DMS53 (cell line): ENCODE measurements at regions not wholly inside any gene's neighbourhood (a gene's known extent, or its start where the extent isn't known, plus 50 kb on each side); places are given as distances from the start of the nearest gene placed in this dataset.
"Not testable (repeated sequence)": the region's sequence is repeated elsewhere in the genome, so short reads cannot be mapped to it uniquely, and the experiment has no call there.

Source experiments
- DNase-seq: peaks from one replicate; lab custom pipeline; 2025; lab: John Stamatoyannopoulos, UW

GRCh38 chr1:64318428-64318827, 115.0 kb downstream of the UBE2U start:
- no peak for DNase-seq

GRCh38 chr1:64320007-64320406, 116.6 kb downstream of the UBE2U start:
- peak; percentile 25 for DNase-seq

GRCh38 chr1:64320470-64320869, 117.0 kb downstream of the UBE2U start:
- no peak for DNase-seq

DNA sequence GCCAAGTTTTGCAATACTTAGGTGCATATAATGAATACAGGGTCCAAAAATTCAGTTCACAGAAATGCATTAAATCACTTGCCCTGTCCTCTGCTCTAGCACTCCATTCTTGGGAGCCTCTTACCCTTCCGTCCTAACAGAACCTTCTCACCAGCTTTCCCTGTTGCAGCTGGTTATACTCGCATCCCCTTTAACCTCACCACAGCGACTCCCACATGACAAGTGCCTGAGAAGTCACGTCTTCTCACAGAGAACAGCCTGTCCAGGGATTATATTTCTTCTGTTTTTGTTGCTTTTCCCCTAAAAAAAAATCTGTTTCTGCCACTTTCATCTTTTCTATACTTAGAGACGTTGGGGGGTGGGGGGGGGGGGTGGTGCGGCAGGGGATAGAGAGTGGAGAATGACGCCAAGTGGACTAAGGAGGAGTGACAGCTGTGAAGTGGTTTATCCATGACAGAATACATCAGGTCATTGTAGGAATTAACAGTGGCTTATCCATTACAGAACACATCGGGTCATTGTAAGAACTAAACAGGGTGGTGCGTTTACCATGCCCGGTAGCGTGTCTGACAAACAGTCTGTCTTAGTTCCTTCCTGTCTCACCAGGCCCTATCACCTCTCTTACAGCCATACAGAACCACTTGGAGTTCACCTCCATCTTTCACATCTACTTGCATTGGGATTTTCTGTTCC, 117.6 kb downstream of the UBE2U start:
- DNase-seq, result no peak

DNA sequence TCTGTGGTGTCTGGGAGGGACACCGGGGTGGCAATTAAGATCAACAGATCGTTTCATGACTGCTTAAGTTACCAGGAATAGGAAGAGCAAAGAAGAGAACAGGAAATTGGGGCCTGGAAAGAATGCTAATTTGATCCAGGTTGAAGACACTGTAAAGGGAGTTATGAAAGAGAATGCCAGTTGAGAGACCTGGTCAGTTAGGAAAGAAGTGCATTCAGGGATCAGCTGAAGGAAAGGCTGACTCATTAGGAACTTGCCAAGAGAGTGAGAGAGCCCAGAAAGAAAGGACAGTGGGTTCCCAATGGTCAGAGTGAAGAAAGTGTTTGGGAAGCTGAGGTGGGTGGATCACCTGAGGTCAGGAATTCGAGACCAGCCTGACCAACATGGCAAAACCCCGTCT, 119.6 kb downstream of the UBE2U start:
- no peak for DNase-seq

DNA sequence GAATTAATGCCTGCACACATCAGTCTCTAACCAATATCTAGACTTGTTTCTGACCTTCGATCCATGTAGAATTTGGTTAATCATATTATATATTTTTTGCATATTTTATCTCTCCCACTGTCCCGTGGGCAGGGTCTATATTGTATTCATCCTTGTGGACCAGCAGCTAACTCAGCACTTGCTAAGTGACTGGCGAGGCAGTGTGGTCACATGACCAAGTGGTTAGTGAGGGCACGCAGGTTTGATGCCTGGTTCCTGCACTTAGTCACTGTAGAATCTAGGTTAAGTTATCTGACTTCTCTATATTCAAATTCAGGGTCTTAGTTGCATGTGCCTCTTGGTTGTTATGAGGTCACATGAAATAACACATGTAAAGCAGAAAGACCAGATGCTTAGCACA, 120.5 kb downstream of the UBE2U start:
- no peak for DNase-seq

GRCh38 chr1:64325856-64326255, 122.4 kb downstream of the UBE2U start:
- no peak for DNase-seq

DNA sequence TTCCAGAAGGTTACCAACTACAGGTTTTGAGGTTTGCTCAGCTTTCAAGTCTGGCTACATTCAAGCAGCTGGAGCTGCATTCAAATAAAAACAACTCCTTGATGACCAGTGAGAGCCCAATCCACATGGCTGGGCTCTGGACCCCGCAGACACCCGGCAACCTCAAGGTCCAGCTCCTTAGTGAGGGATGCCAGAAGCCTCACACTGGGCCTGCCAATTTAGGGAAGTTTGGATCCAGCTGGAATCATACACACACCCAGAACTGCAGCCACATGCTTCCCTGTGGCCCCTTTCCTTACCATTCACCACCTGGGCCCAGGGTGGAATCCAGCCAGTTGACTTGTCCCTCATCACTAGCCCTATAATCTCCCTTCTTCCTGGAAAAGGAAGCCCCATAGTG, 123.7 kb downstream of the UBE2U start:
- no peak for DNase-seq

DNA sequence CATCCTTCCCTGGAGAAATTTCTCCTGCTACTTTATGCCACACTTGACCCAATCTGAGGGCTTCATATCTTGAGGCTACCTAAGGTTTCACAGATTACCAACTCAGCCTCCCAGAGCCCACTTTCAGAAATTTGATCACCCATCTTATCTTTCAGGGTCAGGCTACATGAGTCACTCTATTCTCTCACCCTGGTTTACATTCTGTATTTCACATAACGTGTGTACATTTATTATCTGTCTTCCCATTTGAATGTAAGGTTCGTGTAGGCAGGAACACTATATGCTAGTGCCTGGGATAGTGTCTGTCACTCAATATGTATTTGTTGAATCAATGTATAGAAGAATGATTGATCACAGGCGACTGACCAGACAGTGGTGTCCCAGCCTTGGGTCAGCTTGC, 124.8 kb downstream of the UBE2U start:
- DNase-seq, result no peak

DNA sequence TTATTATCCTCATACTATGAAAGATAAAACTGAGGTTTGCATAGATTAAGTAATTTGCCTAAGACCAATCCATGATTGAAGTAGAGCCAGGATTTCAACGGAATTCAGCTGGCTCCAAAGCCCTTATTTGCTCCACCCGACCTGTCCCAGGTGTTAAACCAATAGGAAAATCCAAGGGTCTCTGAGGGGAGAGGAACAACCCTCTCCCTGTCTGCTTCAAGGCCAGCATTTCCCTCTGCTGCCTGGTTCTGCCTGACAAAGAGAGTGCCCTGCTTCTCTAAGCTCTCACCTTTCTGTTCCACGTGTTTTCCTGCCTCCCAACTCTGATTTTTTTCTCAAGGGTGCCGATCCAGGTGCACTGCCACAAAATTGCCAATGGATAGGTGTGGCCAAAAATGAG, 127.4 kb downstream of the UBE2U start:
- no peak for DNase-seq

- DNase-seq, result no peak
Measured at GRCh38 chr1:64335636-64336035, 132.2 kb downstream of the UBE2U start.

DNA sequence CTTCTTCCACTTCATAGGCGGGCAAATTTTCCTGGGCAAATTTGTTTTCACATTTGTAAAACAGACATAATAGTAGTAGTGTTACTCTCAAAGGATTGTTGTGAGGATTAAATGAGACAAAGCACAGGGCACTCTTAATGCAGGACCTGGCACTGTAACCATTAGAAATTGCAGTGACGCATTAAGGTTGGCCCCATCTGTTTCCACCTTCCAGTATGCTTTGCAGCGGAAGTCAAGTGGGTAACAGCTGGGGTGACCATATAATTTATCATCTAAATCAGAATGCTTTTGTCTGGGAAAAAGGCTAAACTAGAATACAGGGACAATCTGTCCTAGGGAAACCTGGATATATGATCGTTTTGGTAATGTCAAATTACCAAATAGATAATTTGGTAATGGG, 132.5 kb upstream of the CACHD1 start:
- no peak for DNase-seq

- no peak for DNase-seq
Measured at GRCh38 chr1:64337926-64338325, 132.0 kb upstream of the CACHD1 start.

GRCh38 chr1:64340361-64340760, 129.6 kb upstream of the CACHD1 start:
- DNase-seq, result no peak

DNA sequence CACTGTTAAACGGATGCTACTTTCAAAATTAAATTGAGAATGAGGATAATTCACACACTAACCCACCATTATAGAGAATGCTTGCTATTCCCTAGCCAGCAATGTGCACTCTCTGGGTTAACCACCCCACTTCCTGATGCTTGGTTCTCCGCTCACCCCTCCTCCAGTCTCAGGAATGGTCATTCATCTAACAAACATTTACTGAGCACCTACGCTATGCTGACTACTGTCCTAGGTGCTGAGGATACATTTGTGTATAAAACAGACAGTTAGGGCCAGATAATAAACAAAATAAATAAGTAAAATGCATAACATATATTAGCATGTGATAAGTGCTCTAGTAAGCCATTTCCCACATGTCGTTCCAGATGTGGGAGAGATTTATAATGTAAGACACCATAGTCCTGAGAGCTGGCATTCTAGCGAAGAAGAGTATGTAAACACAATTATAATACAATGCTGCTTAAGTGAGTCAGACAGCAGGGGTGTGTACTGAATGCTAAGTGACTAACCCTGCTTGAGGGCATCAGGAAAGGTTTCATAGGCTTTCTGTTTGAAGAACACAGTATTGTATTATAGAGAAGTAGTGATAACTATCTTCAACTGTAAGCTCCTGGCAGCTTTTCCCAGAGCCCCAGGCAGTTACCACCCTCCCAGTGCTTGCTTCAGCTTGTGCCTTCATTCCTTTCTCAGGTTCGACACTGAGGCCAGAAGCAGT, 126.7 kb upstream of the CACHD1 start:
- DNase-seq, result peak; percentile 93

GRCh38 chr1:64343823-64344190, 126.1 kb upstream of the CACHD1 start:
- peak; percentile 59 for DNase-seq

DNA sequence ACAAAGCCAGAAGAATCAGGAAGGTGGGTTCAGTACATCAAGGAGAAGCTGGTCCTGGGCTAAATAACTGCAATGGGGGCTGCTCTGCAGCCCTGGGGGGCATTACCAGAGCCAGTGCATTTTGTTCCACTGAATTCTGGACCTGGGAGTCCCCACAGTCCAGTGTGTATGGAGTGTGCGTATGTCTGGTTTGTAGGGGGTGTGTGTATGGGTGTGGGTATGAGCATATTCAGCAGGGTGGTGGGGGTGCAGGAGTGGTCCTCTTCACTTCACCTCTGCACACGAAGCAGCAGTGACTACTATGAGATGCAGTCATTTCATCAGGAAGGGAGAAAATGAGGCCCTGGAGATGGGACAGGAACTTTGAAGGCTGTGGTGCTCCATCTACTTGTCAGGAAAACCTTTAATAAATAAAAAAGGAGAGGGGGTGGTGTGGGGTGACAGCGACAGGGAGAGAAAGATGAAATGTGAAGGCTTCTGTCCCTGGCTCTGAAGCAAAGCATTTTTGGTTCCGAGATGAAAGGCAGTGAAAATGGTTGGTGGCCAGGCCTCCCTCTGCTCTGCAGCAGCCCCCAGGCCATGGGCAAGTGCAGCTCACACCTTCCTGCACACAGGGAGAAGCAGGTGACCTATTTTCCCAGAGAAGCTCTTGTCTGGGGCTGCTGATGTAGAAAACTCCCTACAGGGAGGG, 121.5 kb upstream of the CACHD1 start:
- DNase-seq, result no peak

DNA sequence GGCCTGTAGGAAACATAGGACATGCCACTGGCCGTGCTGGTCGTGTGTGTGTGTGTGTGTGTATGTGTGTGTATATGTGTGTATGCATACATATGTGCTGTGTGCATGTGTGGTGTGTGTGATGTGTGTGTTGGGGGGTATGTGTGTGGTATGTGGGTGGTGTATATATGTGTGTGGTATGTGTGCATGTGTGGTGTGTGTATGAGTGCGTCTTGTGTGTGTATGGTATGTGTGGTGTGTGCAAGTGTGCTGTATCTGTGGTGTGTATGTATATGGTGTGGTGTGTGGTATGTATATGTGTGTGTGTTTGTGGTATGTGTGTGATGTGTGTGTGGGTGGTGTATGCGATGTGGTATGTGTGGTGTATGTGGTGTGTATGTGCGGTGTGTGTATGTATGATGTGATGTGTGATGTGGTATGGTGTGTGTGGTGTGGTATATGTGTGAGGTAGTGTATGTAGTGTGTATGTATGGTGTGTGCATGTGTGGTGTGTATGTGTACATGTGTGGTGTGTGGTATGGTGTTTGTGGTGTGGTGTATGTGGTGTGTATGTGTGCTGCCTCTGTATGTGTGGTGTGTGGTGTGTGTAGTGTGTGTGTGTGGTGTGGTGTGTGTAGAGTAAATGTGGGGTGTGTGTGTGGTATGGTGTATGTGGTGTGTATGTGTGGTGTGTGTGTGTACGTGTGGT, 120.8 kb upstream of the CACHD1 start:
- DNase-seq, result no peak

DNA sequence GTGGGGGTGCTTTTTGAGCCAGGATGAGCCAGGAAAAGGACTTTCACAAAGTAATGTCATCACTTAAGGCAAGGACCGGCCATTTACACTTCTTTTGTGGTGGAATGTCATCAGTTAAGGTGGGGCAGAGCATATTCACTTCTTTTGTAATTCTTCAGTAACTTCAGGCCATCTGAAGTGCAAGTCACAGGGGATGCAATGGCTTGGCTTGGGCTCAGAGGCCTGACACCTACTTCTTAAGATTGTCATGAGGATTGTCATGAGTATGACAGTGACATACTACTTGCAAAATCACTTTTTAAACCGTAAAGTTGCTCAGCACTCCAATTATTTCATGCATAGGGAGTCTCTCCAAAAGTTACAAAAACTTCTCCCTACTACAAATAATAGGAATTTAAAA, 114.4 kb upstream of the CACHD1 start:
- DNase-seq, result not testable (repeated sequence)

DNA sequence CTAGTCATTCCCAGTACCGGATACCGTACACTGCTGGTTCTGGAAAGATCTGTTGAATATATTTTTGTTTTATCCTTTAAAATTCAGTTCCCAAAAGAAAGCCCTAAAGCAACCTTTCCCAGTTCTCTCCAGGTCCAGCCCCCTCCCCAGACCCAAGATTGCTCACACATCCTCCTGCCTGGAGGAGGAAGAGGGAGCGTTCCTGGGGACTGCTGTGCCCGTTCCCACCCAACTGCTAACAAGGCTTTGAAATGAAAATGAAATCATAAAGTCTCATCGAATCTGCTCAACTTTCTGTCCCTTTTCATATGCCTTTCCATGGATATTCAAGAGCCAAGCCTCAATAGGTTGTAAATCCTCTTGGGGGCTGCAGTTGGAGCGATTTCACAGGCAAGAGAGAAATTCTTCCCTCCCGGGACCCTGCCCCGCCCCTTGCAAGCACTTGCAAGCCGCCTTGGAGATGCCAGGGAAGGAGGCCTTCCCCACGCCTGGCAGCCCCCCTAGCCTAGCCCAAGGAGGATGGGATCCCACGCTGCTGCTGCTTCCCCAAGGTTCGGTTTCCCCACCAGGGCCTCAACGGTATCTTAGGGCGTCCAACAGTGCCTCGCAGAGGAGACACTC, 113.2 kb upstream of the CACHD1 start:
- DNase-seq, result no peak

DNA sequence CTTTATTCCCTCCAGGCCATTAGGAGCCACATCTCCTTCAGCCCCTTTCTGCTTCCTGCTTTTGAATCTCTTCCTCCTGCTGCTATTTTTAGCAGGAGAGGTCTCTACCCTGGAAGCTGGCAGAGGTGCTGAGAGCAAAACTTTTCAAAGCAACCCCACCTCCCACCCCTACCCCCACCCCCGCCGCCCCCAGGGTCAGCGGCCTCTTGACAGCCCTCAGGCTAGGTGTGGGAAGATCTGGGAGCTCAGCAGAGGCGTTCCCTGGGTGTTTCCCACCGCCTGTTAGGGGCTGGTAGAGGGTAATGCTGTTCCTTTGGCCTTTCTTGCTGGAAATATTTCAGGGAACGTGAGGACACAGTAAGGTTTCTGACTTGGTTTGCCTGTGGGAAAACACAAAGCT, 112.5 kb upstream of the CACHD1 start:
- no peak for DNase-seq

DNA sequence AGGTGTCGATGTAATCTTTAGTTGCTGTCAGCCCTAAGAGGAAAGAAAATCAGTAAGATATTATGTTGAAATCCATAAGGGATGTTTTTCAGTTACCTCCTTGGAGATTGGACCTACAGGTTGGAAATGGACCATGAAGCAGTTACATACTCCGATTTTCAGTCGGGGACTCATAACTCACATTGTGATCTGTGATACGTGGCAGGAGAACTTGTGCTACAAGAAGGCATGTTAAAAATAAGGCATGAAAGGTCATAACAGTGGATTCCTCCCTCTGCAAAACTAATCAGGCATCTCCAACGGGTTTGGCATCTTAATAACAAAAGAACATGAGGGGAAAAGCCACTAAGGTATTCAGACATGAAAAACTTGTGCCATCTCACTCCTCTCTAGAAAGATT, 111.2 kb upstream of the CACHD1 start:
- no peak for DNase-seq
